ENCODE measurements at regions not wholly inside any gene's neighbourhood (a gene's known extent, or its start where the extent isn't known, plus 50 kb on each side); places are given as distances from the start of the nearest gene placed in this dataset.

GRCh38 chr2:16335604-16335930, 330.1 kb downstream of the CYRIA start:
- no peak for DNase-seq (ENCODE audit: low read depth in 1 of 2, low spot score in 1 of 2)

GRCh38 chr2:16334886-16335603, 330.6 kb downstream of the CYRIA start:
- no peak for DNase-seq (ENCODE audit: low read depth in 1 of 2, low spot score in 1 of 2)

GRCh38 chr2:16334366-16334765, 331.3 kb downstream of the CYRIA start:
- DNase-seq (ENCODE audit: low read depth in 1 of 2, low spot score in 1 of 2): no peak

- DNase-seq (ENCODE audit: low read depth in 1 of 2, low spot score in 1 of 2): no peak
Measured at GRCh38 chr2:16333681-16334080, 332.0 kb downstream of the CYRIA start.

GRCh38 chr2:16332681-16333557, 332.7 kb downstream of the CYRIA start:
- no peak for DNase-seq (ENCODE audit: low read depth in 1 of 2, low spot score in 1 of 2)

GRCh38 chr2:16331772-16332171, 333.9 kb downstream of the CYRIA start:
- DNase-seq (ENCODE audit: low read depth in 1 of 2, low spot score in 1 of 2): no peak

- no peak for DNase-seq (ENCODE audit: low read depth in 1 of 2, low spot score in 1 of 2)
Measured at GRCh38 chr2:16330982-16331381, 334.7 kb downstream of the CYRIA start.

- DNase-seq (ENCODE audit: low read depth in 1 of 2, low spot score in 1 of 2): no peak
Measured at GRCh38 chr2:16330571-16330970, 335.1 kb downstream of the CYRIA start.

- DNase-seq (ENCODE audit: low read depth in 1 of 2, low spot score in 1 of 2): no peak
Measured at GRCh38 chr2:16330012-16330411, 335.6 kb downstream of the CYRIA start.

- no peak for DNase-seq (ENCODE audit: low read depth in 1 of 2, low spot score in 1 of 2)
Measured at GRCh38 chr2:16329421-16329820, 336.2 kb downstream of the CYRIA start.

- no peak for DNase-seq (ENCODE audit: low read depth in 1 of 2, low spot score in 1 of 2)
Measured at GRCh38 chr2:16328521-16329190, 337.0 kb downstream of the CYRIA start.

GRCh38 chr2:16327326-16327725, 338.3 kb downstream of the CYRIA start:
- DNase-seq (ENCODE audit: low read depth in 1 of 2, low spot score in 1 of 2): no peak

- no peak for DNase-seq (ENCODE audit: low read depth in 1 of 2, low spot score in 1 of 2)
Measured at GRCh38 chr2:16326711-16327300, 338.8 kb downstream of the CYRIA start.

- DNase-seq (ENCODE audit: low read depth in 1 of 2, low spot score in 1 of 2): no peak
Measured at GRCh38 chr2:16325976-16326510, 339.6 kb downstream of the CYRIA start.

- no peak for DNase-seq (ENCODE audit: low read depth in 1 of 2, low spot score in 1 of 2)
Measured at GRCh38 chr2:16325016-16325975, 340.3 kb downstream of the CYRIA start.

- DNase-seq (ENCODE audit: low read depth in 1 of 2, low spot score in 1 of 2): no peak
Measured at GRCh38 chr2:16324544-16324937, 341.1 kb downstream of the CYRIA start.

- no peak for DNase-seq (ENCODE audit: low read depth in 1 of 2, low spot score in 1 of 2)
Measured at GRCh38 chr2:16323551-16324543, 341.8 kb downstream of the CYRIA start.

GRCh38 chr2:16323126-16323520, 342.5 kb downstream of the CYRIA start:
- no peak for DNase-seq (ENCODE audit: low read depth in 1 of 2, low spot score in 1 of 2)

All from activated T-helper 1 cell treated with anti-CD3 and anti-CD28 coated beads, Interleukin-2, amount 50 U/mL, for 16 hours (primary cell).